ENCODE measurements at regions not wholly inside any gene's neighbourhood (a gene's known extent, or its start where the extent isn't known, plus 50 kb on each side); places are given as distances from the start of the nearest gene placed in this dataset.
"Not testable (repeated sequence)": the region's sequence is repeated elsewhere in the genome, so short reads cannot be mapped to it uniquely, and the experiment has no call there.

GRCh38 chr5:18438126-18438525 is 803.9 kb downstream of the TAF11L14 start:
- no peak for TF ChIP-seq CTCF (conservative IDR thresholded peaks at IDR 0.05; ENCODE audit: low read length)
- no peak overlapping the region for H3K4me3 ChIP-seq (ENCODE audit: low read length)
- no peak for DNase-seq (ENCODE audit: low read depth)

- H3K4me3 ChIP-seq (ENCODE audit: low read length): no peak overlapping the region
- TF ChIP-seq CTCF (conservative IDR thresholded peaks at IDR 0.05; ENCODE audit: low read length): no peak
- DNase-seq (ENCODE audit: low read depth): no peak
Measured at GRCh38 chr5:18455521-18455920, 821.3 kb downstream of the TAF11L14 start.

GRCh38 chr5:18457255-18457654 is 823.0 kb downstream of the TAF11L14 start:
- DNase-seq (ENCODE audit: low read depth): no peak
- no peak for TF ChIP-seq CTCF (conservative IDR thresholded peaks at IDR 0.05; ENCODE audit: low read length)
- no peak overlapping the region for H3K4me3 ChIP-seq (ENCODE audit: low read length)

- no peak overlapping the region for H3K4me3 ChIP-seq (ENCODE audit: low read length)
- no peak for DNase-seq (ENCODE audit: low read depth)
- TF ChIP-seq CTCF (conservative IDR thresholded peaks at IDR 0.05; ENCODE audit: low read length): no peak
Measured at GRCh38 chr5:18461766-18462165, 827.5 kb downstream of the TAF11L14 start.

- peak; percentile 45 for DNase-seq (ENCODE audit: low read depth)
- TF ChIP-seq CTCF (conservative IDR thresholded peaks at IDR 0.05; ENCODE audit: low read length): peak; percentile 73
- H3K4me3 ChIP-seq (ENCODE audit: low read length): no peak overlapping the region
Measured at GRCh38 chr5:18465833-18466681, 831.8 kb downstream of the TAF11L14 start.

- no peak for DNase-seq (ENCODE audit: low read depth)
- H3K4me3 ChIP-seq (ENCODE audit: low read length): no peak overlapping the region
- TF ChIP-seq CTCF (conservative IDR thresholded peaks at IDR 0.05; ENCODE audit: low read length): no peak
Measured at GRCh38 chr5:18466731-18467130, 832.5 kb downstream of the TAF11L14 start.

GRCh38 chr5:18471791-18472190 is 837.5 kb downstream of the TAF11L14 start:
- DNase-seq (ENCODE audit: low read depth); H3K4me3 ChIP-seq (ENCODE audit: low read length): not testable (repeated sequence)

Measured in AG10803 (cell line).